Epidermal melanocyte (primary cell): ENCODE measurements at regions not wholly inside any gene's neighbourhood (a gene's known extent, or its start where the extent isn't known, plus 50 kb on each side); places are given as distances from the start of the nearest gene placed in this dataset.

Experiments
- DNase-seq: peaks from one replicate; pipeline ENCODE4 v3.0.0; 2011; ENCODE audit warnings: low spot score; ENCODE audit not compliant: insufficient read length

DNA sequence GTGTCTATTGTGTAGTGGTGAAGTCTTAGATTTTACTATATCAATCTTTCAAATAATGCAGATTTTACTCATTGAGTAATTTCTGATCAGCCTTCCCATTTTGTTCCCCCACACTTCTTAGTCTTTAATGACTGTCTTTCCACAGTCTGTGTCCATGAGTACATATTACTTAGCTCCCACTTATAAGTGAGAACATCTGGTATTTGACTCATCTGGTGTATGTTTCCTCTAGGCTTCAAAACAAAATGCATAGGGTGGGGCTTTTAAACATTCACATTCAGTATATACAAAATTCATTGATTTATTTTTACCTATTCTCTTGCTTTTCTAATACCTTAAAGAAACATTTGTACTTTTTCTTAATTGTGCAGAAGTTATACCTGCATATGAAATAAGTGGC is 513.0 kb downstream of the MTRR start:
- DNase-seq: no peak

DNA sequence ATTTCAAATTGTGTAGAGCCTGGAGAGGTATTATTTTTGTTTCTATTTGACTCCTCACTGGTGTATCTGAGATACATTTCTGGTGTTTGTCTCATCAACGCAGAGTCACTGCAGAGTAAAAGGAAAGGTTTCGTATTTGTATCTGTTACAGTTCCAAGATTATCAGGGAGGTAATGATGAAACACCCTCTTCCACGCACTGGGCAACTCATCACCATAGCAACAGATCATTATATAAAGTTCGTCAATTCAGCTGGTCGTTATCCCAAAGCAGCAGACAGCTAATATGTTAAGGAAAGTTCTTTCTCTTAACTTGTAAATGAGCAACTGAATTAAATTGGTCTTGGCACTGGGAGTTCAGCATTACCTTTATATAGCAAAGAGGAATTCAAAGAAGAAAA is 513.5 kb downstream of the MTRR start:
- DNase-seq: no peak

DNA sequence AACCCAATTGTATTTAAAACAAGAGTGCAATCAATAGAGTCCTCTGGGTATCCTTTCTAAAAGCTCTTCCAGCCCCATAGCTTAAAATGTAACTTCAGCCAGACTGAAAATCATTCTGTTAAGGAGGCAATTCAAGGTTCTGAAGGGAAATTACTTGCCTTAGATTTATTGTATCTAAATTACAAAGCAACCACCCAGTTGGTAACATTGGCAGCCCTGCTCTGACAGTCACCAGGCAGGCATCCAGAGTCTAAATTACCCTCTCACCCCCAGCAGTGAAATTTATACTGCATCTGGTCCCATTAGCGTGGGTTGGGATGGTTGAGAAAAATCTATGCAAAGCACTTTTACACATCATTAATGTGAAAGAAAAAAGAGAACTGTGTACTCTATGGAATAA is 514.7 kb downstream of the MTRR start:
- no peak for DNase-seq

DNA sequence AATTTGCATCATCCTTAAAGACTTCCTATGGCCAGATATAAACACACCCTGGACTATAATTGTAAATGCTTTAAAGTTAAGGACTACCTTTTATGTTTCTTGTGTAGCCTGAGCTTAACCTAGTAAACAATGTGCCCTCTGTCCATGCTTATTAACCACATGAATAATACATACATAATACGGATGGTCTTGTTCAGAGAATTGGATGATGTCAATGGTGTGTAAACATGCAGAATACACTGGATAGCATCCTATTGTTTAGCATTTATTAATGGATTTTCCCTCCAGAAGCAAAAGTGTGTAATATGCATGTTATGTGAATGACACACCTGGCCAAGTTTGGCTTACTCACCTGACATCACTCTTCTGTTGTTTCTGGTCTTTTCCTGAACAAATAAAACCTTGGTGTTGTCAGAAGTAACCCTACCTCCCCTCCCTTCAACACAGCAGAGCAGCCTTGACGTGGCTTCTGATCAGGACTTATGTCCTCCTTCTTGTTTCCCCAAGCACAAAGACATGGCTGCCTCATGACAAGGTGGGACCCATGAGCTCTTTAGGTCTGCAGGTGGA is 517.9 kb downstream of the MTRR start:
- no peak for DNase-seq

DNA sequence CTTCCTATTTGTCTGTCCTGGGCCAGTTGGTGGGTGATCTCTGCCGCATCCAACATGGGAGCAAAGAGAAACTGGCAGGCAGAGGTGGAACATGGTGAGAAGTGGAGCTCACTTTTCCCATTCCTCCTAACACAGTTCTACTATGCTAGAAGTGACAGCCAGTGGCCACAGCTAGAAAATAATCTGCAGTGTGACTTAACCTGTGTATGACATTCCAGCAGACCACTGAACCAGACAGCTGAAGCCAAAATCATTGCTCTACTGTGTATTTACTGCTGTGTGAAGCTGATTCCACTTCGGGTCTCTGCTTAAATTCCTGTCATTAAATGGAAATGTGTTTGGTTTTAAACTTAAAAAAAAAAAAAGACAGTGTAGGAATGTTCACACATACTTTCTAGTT is 523.0 kb downstream of the MTRR start:
- no peak for DNase-seq

DNA sequence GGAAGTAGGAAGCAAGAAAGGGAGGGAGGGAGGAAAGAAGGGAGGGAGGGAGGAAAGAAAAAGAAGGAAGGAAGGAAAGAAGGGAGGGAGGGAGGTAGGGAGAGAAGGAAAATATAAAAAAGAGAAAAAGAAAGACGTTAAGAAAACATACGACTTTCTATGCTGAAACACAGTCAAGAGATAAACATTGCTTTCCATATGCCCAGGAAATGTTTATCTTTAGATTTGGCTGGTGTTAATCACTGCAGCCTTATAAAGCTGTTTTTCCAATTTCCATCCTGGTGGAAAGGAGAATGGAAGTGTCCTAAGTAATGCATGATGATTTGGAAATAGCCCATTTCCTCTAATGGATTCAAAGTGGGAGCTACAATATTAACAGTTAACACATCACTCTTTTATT is 524.3 kb downstream of the MTRR start:
- DNase-seq: no peak

DNA sequence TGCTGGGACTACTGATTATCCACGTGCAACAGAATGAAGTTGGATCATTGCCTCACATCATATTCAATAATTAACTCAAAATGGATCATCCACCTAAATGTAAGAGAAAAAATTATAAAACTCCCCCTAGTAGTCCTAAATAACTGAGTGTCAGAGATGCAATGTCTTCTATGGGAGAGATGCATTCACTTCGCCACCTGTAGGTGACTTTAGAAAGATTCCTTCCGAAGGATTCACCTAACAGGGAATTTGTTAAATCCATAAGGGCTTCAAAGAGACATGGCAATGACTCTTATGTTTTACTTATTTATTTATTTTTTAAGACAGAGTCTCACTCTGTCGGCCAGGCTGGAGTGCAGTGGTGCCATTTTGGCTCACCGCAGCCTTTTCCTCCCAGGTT is 526.0 kb downstream of the MTRR start:
- DNase-seq: no peak

DNA sequence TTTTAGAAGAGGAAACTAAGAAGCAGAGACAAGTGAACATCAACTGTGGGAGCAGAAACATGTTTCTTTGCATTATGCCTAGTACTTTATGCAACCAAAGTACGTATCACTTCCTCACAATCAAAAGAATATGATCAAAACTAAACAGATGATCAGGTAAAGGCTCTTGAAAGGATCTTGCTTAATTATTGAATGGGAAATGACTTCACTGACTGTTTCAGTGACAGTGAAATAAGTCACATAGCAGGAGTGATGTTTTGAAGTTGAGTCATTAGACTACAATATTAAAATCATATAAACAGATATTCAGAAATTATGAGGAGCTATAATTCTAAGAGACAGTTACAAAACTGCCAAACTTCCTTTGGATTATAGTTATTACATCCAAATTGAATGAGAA is 527.3 kb downstream of the MTRR start:
- DNase-seq: no peak

DNA sequence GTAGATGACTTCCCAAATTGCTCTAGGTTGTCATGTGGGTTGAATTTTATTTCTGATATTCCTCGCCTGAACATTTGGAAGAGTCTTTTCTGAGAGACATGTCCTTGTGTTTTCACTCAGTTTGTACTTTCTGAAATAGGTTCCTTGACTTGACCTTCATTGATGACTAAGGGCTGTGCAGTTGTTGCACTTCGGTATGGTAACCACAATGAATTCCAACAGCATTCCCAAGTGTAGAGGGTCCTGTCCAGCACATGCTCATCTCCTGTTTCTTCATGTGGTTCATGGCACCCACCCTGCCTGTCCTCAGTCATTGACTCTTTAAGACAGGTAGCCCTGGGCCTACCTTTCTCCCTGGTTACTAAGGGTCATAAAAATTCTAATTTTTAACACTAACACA is 527.8 kb downstream of the MTRR start:
- DNase-seq: no peak

DNA sequence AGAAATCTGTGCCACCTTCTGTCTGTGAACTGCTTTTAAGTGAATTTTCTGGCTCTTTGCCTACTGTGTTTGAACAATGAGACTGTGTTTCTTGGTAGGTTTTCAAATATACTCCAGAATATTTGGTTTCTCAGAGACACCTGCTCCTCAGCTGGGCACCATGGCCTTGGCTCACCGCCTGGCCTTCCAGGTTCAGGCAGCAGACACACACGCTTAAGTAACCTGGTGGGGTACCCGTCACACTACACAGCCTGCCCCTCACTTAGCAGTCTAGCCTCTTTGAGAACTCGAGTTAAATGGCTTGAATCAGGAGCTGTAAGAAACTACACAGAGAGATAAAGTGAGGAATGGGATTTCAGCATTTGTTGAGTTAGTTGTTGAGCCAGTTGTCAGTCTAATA is 530.5 kb downstream of the MTRR start:
- no peak for DNase-seq

DNA sequence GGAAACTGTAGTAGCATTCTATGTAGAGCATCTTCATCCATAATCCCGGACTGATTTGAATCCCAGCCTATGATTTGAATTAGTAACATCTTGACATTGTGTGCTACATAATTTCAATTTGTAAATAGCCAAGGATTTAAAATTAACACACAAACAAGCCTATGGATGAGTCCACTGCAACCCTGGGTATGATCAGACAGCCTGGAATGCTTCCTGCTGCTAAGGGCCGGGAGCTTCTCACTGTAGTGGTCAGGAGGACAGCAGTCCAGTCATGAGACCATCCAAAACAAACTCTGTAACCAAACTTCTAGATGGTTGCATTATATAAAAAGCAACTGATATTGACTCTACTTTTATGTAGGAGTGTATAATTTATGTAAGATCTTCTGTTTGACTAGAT is 539.3 kb downstream of the MTRR start:
- DNase-seq: no peak

DNA sequence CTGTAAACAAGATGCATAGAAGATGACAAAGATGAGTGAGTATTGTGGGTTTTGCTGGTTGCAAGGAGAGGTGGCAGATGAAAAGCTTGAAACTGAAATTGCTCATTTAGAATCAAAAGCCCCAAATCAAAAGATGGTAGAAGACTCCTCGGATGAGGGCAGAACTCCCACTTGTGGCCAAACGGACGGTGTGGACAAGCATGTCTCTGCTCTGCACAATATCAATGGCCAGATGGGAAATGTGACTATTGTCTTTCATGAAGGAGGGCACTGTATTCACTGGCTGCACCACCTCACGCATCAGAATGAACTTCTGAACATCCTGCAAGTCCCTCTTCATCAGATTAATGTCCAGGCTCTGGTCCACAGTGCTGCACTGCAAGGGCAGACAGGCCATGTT is 541.7 kb downstream of the MTRR start:
- DNase-seq: no peak

DNA sequence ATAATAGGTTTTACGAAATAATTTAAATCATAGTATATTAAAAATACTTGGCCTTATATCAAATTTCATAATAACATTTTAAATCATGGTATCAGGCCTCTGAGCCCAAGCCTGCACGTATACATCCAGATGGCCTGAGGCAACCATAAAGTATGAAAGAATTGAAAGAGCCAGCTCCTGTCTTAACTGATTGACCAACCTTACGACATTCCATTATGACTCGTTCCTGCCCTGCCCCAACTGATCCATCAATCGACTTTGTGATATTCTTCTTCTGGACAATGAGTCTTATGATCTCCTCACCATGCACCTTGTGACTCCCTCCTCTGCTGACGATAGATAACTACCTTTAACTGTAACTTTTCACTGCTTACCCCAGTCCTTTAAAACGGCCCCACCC is 545.0 kb downstream of the MTRR start:
- DNase-seq: no peak

DNA sequence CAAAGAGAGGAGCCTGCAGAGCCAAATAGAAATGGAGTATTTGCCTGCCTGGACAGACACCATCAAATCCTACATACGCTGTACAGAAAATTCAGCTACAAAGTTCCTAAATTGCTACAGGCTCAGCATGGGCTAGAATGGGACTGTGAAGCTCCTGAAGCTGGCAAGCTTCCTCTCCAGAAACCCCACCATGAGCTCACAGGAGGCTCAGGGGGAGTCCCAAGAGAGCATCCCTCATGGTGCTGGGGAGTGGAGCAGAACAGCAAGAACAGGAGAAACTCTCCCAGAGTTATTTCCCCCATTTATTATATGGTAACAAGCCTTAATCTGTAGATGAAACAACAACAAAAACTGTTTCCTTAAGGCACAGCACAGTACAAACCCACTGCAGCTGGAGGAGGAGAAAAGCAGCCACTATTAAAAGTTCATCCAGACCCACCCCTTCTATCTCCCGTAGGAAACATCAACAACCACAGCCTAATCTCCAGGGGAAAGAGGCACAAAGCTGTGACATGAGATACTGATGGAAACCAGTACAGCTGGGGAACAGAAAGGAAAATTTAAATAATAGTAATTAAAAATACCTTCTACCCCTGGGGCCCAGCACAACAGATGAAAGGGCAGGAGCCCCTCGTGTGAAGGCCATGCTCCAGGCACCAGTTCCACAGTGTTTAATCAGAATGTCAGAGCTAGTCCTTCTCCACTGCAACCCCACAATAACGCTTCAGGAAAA is 548.5 kb downstream of the MTRR start:
- DNase-seq: no peak

DNA sequence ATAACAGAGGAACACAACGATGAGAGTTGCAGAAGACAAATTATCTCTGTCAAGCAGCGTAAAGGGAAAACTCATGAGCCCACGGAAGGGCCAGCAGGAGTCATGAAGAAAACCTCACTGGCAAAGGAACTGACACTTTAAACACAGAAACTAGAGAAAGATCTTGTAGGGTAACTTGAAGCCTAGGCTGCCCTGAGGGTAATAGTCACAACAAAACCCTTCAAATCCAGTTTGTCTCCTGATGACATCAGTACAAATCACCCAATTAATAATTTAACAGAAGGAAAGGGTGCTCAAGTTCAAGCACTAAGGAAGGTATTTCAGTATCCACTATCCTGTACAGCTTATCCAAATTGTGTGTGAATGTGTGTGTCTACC is 549.1 kb downstream of the MTRR start:
- DNase-seq: no peak

DNA sequence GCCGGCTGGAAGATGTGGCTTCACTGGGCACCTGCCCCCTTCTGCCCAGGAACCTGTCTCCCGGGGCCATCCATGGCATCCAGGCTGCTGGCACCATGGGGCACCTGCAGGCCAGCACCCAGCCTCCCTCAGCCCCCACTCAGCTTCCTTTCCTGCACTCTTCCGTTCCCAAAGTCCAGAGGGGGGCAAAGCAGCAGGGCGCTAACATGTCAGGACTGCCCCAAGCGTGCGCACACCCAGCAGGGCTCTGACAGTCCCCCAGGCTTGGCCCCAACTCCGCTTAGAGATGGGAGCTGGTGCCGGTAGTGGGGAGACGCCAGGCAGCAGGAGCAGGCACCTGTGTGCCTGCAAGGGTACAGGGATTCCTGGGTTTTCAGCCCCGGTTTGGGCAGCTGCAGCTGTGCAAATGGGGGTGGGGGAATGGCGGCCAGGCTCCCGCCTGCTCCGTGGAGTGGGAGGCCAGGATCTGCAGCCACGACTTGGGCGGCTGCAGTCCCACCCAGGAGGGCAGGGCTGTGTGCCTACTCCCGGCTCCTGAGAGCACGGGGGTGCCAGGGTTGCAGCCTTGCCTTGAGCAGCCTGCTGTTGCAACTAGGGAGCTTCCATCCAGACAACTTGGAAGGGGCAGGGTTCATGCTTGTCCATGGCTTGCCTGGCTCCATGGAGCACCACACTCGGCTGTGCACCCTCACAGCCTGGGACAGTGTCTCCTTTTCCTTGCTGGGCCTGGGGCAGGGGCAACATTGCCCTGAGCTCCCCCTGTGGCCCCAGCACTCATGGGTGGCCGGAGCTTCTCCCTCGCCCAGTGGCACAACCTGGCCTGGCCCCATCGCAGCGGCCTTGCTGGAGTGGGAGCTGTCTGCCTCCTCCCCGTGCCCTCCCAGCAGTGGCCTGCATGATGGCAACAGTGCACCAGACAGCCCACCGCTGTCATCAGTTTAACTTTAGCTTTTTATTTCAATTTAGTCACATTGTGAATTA is 561.1 kb downstream of the MTRR start:
- DNase-seq: no peak

DNA sequence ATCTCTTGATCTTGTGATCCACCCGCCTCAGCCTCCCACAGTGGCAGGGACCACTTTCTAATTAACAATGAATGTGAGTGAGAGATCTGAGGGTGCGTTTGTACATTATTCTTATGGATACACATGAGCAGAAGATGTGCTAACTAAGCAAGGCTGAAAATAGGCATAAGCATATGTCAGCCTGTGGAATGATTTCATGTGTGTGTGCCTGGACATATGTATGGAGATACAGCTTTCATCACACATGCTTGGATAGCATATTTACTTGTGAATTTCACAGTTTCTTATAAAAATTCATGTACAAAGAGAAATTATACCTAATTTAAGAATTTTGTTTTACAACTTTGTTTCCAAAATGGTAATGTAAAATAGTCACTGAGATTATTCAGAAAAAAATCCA is 565.6 kb downstream of the MTRR start:
- DNase-seq: no peak

DNA sequence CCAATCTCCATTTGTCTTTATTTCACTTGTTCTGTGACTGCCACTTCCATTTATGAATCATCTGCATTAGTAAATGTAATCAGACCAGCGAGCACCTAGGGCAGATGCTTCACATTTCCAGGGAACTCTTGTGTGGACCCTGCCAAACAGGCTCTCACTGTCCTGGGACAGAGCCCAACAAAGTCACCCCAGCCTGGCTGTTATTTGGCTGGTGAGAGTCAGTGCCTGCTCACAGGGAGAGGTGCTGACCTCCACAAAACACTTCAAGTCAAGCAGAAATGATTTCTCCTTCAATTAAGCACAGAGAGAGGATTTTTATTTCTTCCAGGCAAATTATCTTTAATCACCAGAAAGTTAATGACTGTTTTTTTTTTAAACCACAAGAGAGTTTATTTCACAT is 568.0 kb downstream of the MTRR start:
- no peak for DNase-seq

DNA sequence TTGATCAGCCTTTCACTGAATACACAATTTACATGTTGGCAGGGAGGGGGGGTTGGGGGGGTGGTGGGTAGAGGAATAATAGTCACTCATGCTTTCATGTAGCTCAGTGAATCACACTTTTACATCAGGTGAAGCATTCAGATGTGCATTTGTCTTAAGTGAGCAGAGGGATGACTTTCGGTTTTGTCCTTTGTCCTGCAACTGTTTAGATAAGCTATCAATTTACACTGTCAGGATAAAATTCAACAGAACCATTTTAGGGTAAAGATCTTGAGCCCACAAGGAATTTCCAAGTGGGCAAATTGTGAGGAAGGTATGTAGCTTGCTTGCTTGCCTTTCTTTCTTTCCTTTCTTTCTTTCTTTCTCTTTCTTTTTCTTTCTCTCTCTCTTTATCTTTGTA is 576.2 kb downstream of the MTRR start:
- no peak for DNase-seq

DNA sequence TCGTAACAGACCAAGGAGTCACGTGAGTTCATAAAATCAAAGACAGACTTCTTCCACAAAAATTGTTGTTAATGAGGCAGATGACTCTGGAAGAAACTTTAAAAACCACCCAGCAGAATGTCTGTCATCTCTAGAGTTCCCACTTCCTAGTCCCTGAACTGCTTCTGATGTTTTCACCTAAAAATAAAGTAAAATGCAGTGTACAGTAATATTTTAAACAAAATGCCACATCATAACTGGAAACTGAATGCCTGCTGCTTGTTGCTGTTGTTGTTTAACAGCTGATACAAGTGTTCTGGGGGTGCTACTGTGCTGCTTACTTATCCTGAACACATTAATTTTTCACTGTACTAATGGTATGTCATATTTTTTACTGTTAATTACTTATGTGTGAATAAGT is 577.2 kb downstream of the MTRR start:
- no peak for DNase-seq

DNA sequence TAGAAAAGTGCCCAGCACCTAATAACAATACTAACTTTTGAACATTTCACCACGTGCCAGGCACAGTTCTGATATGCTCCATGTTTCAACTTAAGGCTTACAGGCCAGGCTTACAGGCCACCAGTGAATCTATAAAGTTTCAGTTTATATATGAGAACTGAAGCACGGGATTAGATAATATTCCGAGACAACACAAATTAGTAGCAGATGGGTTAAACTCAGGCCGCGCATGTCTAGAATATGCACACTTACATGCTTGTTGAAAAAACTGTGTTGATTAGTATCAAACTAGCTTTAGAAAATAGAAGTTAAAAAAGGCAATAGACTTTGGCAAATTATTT is 587.9 kb downstream of the MTRR start:
- no peak for DNase-seq

DNA sequence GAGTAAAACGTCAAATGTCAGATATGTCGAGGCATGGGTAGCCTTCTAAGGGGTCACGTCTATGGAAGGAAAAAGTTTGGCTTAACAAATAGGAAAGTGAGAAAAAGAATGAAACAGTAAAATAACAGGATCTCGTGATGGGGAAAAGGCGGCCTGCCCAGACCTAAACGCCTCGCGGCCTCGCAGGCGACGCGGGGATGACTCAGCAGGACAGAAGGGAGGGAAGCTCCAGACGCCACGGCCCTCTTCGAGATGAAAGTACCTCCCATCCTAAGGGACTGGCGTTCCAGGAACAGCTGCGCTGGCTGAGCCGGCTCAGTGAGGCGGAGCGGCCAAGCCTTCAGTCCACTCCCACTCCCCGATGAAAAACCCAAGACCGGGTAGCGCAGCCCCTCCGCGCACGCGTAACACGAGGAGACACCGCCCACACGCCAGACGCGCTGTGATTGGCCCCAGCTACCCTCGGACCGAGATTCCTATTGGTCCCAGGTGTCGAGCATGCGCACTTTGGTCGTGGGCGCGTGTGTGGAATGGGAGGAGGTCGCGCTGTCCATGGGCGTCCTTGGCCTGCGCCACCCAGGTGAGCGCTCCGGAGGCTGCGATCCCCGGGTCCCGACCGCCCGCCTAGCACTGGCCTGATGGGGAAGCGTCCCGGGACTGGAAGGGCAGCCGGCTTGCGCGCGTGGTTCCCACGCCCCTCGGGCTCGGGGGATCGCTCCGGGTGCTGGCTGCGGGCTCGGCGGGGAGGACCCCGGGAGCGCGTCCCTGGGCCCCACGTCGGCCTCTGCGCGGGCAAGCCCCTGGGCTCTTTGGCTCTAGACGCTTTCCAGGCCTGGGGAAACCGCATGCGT is 588.5 kb downstream of the MTRR start:
- peak; percentile 48 for DNase-seq
